CD14-positive monocyte (primary cell): ENCODE measurements at regions not wholly inside any gene's neighbourhood (a gene's known extent, or its start where the extent isn't known, plus 50 kb on each side); places are given as distances from the start of the nearest gene placed in this dataset.

Experiments
- DNase-seq, 3 donors: peaks; one replicate each; pipeline ENCODE4 v3.0.0-alpha.2; 2011 to 2022
- H2AFZ ChIP-seq: 2 replicates; pipeline ENCODE4 v1.6.0; 2012; ENCODE audit warnings: mild to moderate bottlenecking, low read depth, low read length, inconsistent platforms; ENCODE audit not compliant: insufficient read depth, poor library complexity, severe bottlenecking
- H3K27ac ChIP-seq, 2 donors: 1 replicate in 1 of 2; 2 replicates in 1 of 2; pipeline ENCODE4 v1.5.1; 2012 to 2013; ENCODE audit warnings: low read length in 2 of 2, control low read depth in 1 of 2, inconsistent platforms in 1 of 2, low read depth in 1 of 2, mild to moderate bottlenecking in 1 of 2
- H3K27me3 ChIP-seq, 2 donors: one replicate each; pipeline versions ENCODE4 v1.6.0 to v1.6.1; 2011 to 2013; ENCODE audit warnings: low read length in 2 of 2; ENCODE audit not compliant: control insufficient read depth in 2 of 2, insufficient read depth in 2 of 2
- H3K36me3 ChIP-seq, 2 donors: replicated peaks in 1 of 2; 1 replicate in 1 of 2; 2 replicates in 1 of 2; pipeline versions ENCODE4 v1.5.1 to v1.6.1; 2012 to 2013; ENCODE audit warnings: low read length in 2 of 2, control low read depth in 1 of 2, inconsistent platforms in 1 of 2, mild to moderate bottlenecking in 1 of 2; ENCODE audit not compliant: insufficient read depth in 2 of 2, control insufficient read depth in 1 of 2
- H3K4me1 ChIP-seq, 2 donors: 1 replicate in 1 of 2; 2 replicates in 1 of 2; pipeline versions ENCODE4 v1.5.1 to v1.6.1; 2012 to 2013; ENCODE audit warnings: low read length in 2 of 2, control low read depth in 1 of 2, inconsistent platforms in 1 of 2, mild to moderate bottlenecking in 1 of 2, moderate library complexity in 1 of 2; ENCODE audit not compliant: insufficient read depth in 2 of 2, control insufficient read depth in 1 of 2
- H3K4me2 ChIP-seq: replicated peaks from 2 replicates; pipeline ENCODE3; 2012; ENCODE audit warnings: low read length, moderate library complexity, mild to moderate bottlenecking; ENCODE audit not compliant: poor library complexity, severe bottlenecking; ENCODE audit errors: extremely low read depth
- H3K4me3 ChIP-seq, 3 experiments: fragments of 200-600 bp in 1 of 3; sonication (generic) in 1 of 3; replicated peaks in 1 of 3; 1 replicate in 2 of 3; 2 replicates in 1 of 3; pipeline ENCODE4 v1.5.1; 2011 to 2013; ENCODE audit warnings: low read length in 3 of 3, mild to moderate bottlenecking in 3 of 3, control low read depth in 2 of 3, low read depth in 2 of 3, inconsistent platforms in 1 of 3, moderate library complexity in 1 of 3
- H3K79me2 ChIP-seq: 2 replicates; pipeline ENCODE4 v1.6.0; 2012; ENCODE audit warnings: mild to moderate bottlenecking, control low read depth, inconsistent platforms, low read length, moderate library complexity; ENCODE audit not compliant: insufficient read depth
- H3K9ac ChIP-seq: 2 replicates; pipeline ENCODE4 v1.6.0; 2017; ENCODE audit warnings: low read length, mild to moderate bottlenecking; ENCODE audit not compliant: insufficient read depth, poor library complexity, severe bottlenecking
- H3K9me3 ChIP-seq, 2 donors: replicated peaks in 1 of 2; 1 replicate in 1 of 2; 2 replicates in 1 of 2; pipeline versions ENCODE4 v1.5.1 to v1.6.1; 2012 to 2013; ENCODE audit warnings: low read length in 2 of 2, control low read depth in 1 of 2; ENCODE audit not compliant: control insufficient read depth in 1 of 2, insufficient read depth in 1 of 2
- H4K20me1 ChIP-seq: 2 replicates; pipeline ENCODE4 v1.6.0; 2012; ENCODE audit warnings: mild to moderate bottlenecking, low read length, control low read depth, moderate library complexity; ENCODE audit not compliant: insufficient read depth
- H3K27ac Mint-ChIP-seq, 7 donors: one replicate each; pipeline ENCODE4 v1.8.0; 2020; ENCODE audit warnings: mild to moderate bottlenecking in 7 of 7, mixed read lengths in 7 of 7, moderate library complexity in 6 of 7, inconsistent platforms in 2 of 7
- H3K27me3 Mint-ChIP-seq, 3 donors: one replicate each; pipeline ENCODE4 v1.8.0; 2021 to 2022; ENCODE audit warnings: low read depth in 3 of 3, mild to moderate bottlenecking in 3 of 3, mixed read lengths in 3 of 3, moderate library complexity in 3 of 3, inconsistent platforms in 1 of 3
- H3K36me3 Mint-ChIP-seq, 2 donors: one replicate each; pipeline ENCODE4 v1.8.0; 2020; ENCODE audit warnings: mixed read lengths in 2 of 2, inconsistent platforms in 1 of 2, mild to moderate bottlenecking in 1 of 2
- H3K4me1 Mint-ChIP-seq: one replicate; pipeline ENCODE4 v1.8.0; 2020; ENCODE audit warnings: mild to moderate bottlenecking, mixed read lengths
- H3K4me3 Mint-ChIP-seq, 2 donors: one replicate each; pipeline ENCODE4 v1.8.0; 2020; ENCODE audit warnings: mild to moderate bottlenecking in 2 of 2, mixed read lengths in 2 of 2, moderate library complexity in 1 of 2
- H3K9me3 Mint-ChIP-seq, 7 donors: one replicate each; pipeline ENCODE4 v1.8.0; 2020 to 2022; ENCODE audit warnings: mixed read lengths in 7 of 7, mild to moderate bottlenecking in 6 of 7, moderate library complexity in 6 of 7, inconsistent platforms in 2 of 7
- CTCF ChIP-seq: fragments of 200-600 bp; IDR thresholded peaks from one replicate; pipeline ENCODE4 v1.8.0; 2022; ENCODE audit warnings: antibody characterized with exemption, mild to moderate bottlenecking
- WGBS: methylation state at CpG from one replicate; pipeline ENCODE4 v1.1.5; 2013; ENCODE audit warnings: missing lambda C conversion rate; ENCODE audit not compliant: insufficient coverage; 5-methylcytosine and 5-hydroxymethylcytosine counted together
- intact Hi-C, 2 donors: fragments of 100-400 bp; cut with micrococcal nuclease; formaldehyde crosslinking; loops; one replicate each; pipeline versions ENCODE4 v1.15.0 to v1.15.1; 2023

GRCh38 chr9:115543511-115543910 lies 425.6 kb upstream of the TNC start:
- Mint-ChIP-seq H3K4me3 (no peak overlapping the region), H3K36me3 (no peaks in the 10 kb centered on the region), H3K27ac (no peak overlapping the region), H3K9me3 (peaks cover 0 to 3% (median 0%) of the 10 kb centered on the region in 7 donors), H3K4me1 (no peaks in the 10 kb centered on the region), H3K27me3 (peaks cover 0 to 6% (median 2%) of the 10 kb centered on the region in 3 donors)
- H4K20me1 ChIP-seq: no peaks in the 10 kb centered on the region
- no peak for DNase-seq
- 100% methylated on average over 1 of the region's 1 CpG for WGBS
- H3K27ac ChIP-seq: no peak overlapping the region
- H3K4me1 ChIP-seq: no peaks in the 10 kb centered on the region
- no peak overlapping the region for H2AFZ ChIP-seq
- no peak overlapping the region for H3K9ac ChIP-seq
- no peaks in the 10 kb centered on the region for H3K9me3 ChIP-seq
- H3K27me3 ChIP-seq: no peaks in the 10 kb centered on the region
- H3K36me3 ChIP-seq: no peaks in the 10 kb centered on the region
- intact Hi-C loops: loop anchor here in 1 of 2 donors (5.0 kb wide), 1 partner anchor 51 kb away; no protein-coding TSS in a partner anchor
- H3K4me2 ChIP-seq: no peak overlapping the region
- no peak for TF ChIP-seq CTCF
- no peak overlapping the region for H3K4me3 ChIP-seq
- no peaks in the 10 kb centered on the region for H3K79me2 ChIP-seq

- no peak for DNase-seq
- Histone ChIP-seq H3K4me2 (no peak overlapping the region), H3K9me3 (no peaks in the 10 kb centered on the region), H3K79me2 (no peaks in the 10 kb centered on the region), H3K9ac (no peak overlapping the region), H3K4me1 (no peaks in the 10 kb centered on the region), H2AFZ (no peak overlapping the region), H3K27ac (no peak overlapping the region), H3K36me3 (no peaks in the 10 kb centered on the region), H3K4me3 (no peak overlapping the region), H4K20me1 (no peaks in the 10 kb centered on the region), H3K27me3 (no peaks in the 10 kb centered on the region)
- WGBS: 22% methylated on average over 1 of the region's 2 CpGs
- no peak overlapping the region for H3K27ac Mint-ChIP-seq
- no peak overlapping the region for H3K4me3 Mint-ChIP-seq
- TF ChIP-seq CTCF: no peak
- intact Hi-C loops: no loop called here
- H3K4me1 Mint-ChIP-seq: no peaks in the 10 kb centered on the region
- peaks cover 0 to 3% (median 0%) of the 10 kb centered on the region in 7 donors for H3K9me3 Mint-ChIP-seq
- H3K27me3 Mint-ChIP-seq: peaks cover 0 to 5% (median 2%) of the 10 kb centered on the region in 3 donors
- no peaks in the 10 kb centered on the region for H3K36me3 Mint-ChIP-seq
Measured at GRCh38 chr9:115548609-115549260, 430.8 kb upstream of the TNC start.
